K562 (cell line): ENCODE measurements at regions not wholly inside any gene's neighbourhood (a gene's known extent, or its start where the extent isn't known, plus 50 kb on each side); places are given as distances from the start of the nearest gene placed in this dataset.

Source experiments
- CBX8 ChIP-seq: fragments of 200-600 bp; sonication (generic); IDR thresholded peaks from 2 replicates; pipeline ENCODE4 v1.6.1; 2012; ENCODE audit warnings: borderline replicate concordance, mixed run types, low read depth, mild to moderate bottlenecking, moderate library complexity, mixed read lengths, low read length, control low read depth, inconsistent platforms; ENCODE audit not compliant: poor library complexity, severe bottlenecking; ENCODE audit errors: extremely low read depth
- TF ChIP-seq, protein P1 (sequence below): sonication (generic); formaldehyde crosslinking; IDR thresholded peaks from 2 replicates; pipeline ENCODE4 v1.8.0; 2023; ENCODE audit warnings: mild to moderate bottlenecking, missing genetic modification reagents

DNA sequence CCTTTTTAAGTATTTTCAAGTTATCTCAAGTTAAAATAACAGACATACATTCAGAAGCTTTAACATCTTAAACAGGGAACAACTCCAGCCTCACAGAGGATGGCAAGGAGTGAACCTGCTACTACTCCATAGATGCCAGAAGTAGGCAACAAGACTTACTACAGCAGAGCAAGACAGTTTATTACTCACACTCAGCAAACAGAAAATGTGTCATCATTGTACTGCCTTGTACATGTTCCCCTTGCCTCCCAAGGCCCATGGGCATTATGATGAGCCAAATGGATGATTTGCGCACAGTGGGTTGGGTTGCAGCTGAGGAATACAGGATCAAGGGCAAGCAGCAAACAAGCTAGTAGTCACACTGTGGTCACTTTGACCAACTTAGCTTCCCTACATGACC lies 80.6 kb upstream of the VRK2 start:
- no peak for TF ChIP-seq CBX8
- TF ChIP-seq, protein P1, sequence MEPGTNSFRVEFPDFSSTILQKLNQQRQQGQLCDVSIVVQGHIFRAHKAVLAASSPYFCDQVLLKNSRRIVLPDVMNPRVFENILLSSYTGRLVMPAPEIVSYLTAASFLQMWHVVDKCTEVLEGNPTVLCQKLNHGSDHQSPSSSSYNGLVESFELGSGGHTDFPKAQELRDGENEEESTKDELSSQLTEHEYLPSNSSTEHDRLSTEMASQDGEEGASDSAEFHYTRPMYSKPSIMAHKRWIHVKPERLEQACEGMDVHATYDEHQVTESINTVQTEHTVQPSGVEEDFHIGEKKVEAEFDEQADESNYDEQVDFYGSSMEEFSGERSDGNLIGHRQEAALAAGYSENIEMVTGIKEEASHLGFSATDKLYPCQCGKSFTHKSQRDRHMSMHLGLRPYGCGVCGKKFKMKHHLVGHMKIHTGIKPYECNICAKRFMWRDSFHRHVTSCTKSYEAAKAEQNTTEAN (CRISPR knock-in tag): no peak
